AG08396 (cell line): ENCODE measurements at regions not wholly inside any gene's neighbourhood (a gene's known extent, or its start where the extent isn't known, plus 50 kb on each side); places are given as distances from the start of the nearest gene placed in this dataset.

Experiments used
- DNase-seq: peaks from one replicate; pipeline ENCODE4 v3.0.0; 2012; ENCODE audit warnings: low spot score, mixed read lengths

GRCh38 chr14:94885481-94886155 is 115.7 kb upstream of the GSC start:
- DNase-seq: no peak

GRCh38 chr14:94884616-94885230 is 114.8 kb upstream of the GSC start:
- no peak for DNase-seq

GRCh38 chr14:94882401-94882800 is 112.5 kb upstream of the GSC start:
- DNase-seq: no peak

GRCh38 chr14:94880876-94881275 is 111.0 kb upstream of the GSC start:
- no peak for DNase-seq

- DNase-seq: no peak
Observed at GRCh38 chr14:94880106-94880505, 110.2 kb upstream of the GSC start.

- no peak for DNase-seq
Observed at GRCh38 chr14:94879537-94879936, 109.6 kb upstream of the GSC start.

- no peak for DNase-seq
Observed at GRCh38 chr14:94876306-94876705, 106.4 kb upstream of the GSC start.

GRCh38 chr14:94875256-94875655 is 105.3 kb upstream of the GSC start:
- no peak for DNase-seq

GRCh38 chr14:94868772-94869072 is 98.8 kb upstream of the GSC start:
- no peak for DNase-seq

- no peak for DNase-seq
Observed at GRCh38 chr14:94867946-94868771, 98.2 kb upstream of the GSC start.

- no peak for DNase-seq
Observed at GRCh38 chr14:94867209-94867608, 97.3 kb upstream of the GSC start.

GRCh38 chr14:94864387-94865195 is 94.7 kb upstream of the GSC start:
- no peak for DNase-seq

GRCh38 chr14:94863366-94863765 is 93.5 kb upstream of the GSC start:
- no peak for DNase-seq

GRCh38 chr14:94857950-94858349 is 88.0 kb upstream of the GSC start:
- DNase-seq: no peak

GRCh38 chr14:94853920-94854319 is 84.0 kb upstream of the GSC start:
- DNase-seq: no peak

- DNase-seq: no peak
Observed at GRCh38 chr14:94850309-94851211, 80.6 kb upstream of the GSC start.

- no peak for DNase-seq
Observed at GRCh38 chr14:94844593-94845152, 74.8 kb upstream of the GSC start.

- no peak for DNase-seq
Observed at GRCh38 chr14:94840467-94840866, 70.6 kb upstream of the GSC start.

GRCh38 chr14:94839348-94839747 is 69.4 kb upstream of the GSC start:
- no peak for DNase-seq

GRCh38 chr14:94836849-94837248 is 66.9 kb upstream of the GSC start:
- no peak for DNase-seq

- no peak for DNase-seq
Observed at GRCh38 chr14:94833633-94834032, 63.7 kb upstream of the GSC start.
